IMR-90 (cell line): ENCODE measurements at regions not wholly inside any gene's neighbourhood (a gene's known extent, or its start where the extent isn't known, plus 50 kb on each side); places are given as distances from the start of the nearest gene placed in this dataset.

ENCODE experiments used
- CHD1 ChIP-seq: IDR thresholded peaks from 2 replicates; pipeline ENCODE4 v1.6.1; 2012; ENCODE audit warnings: low read depth, low read length, improper control_type of control experiment
- MAZ ChIP-seq: IDR thresholded peaks from 2 replicates; pipeline ENCODE4 v1.6.1; 2012; ENCODE audit warnings: low read depth, mild to moderate bottlenecking, low read length, improper control_type of control experiment, moderate library complexity, borderline replicate concordance
- POLR2A ChIP-seq: IDR thresholded peaks from 2 replicates; pipeline ENCODE4 v1.6.1; 2012; ENCODE audit warnings: mild to moderate bottlenecking, low read depth, low read length
- RAD21 ChIP-seq: IDR thresholded peaks from 2 replicates; pipeline ENCODE4 v1.6.1; 2012; ENCODE audit warnings: low read length, improper control_type of control experiment
- RFX5 ChIP-seq: IDR thresholded peaks from 2 replicates; pipeline ENCODE4 v1.8.0; 2012; ENCODE audit warnings: low read depth, mild to moderate bottlenecking, low read length, moderate library complexity
- SMC3 ChIP-seq: fragments of 150-350 bp; IDR thresholded peaks from 2 replicates; pipeline ENCODE4 v1.6.1; 2016; ENCODE audit warnings: low read depth, mild to moderate bottlenecking, antibody characterized with exemption, low read length, moderate library complexity
- USF2 ChIP-seq: fragments of 150-350 bp; IDR thresholded peaks from 2 replicates; pipeline ENCODE4 v1.6.1; 2017; ENCODE audit warnings: mild to moderate bottlenecking, antibody characterized with exemption, low read length, low read depth
- TF ChIP-seq, protein P1 (sequence below): conservative IDR thresholded peaks from 2 replicates; pipeline ENCODE4 v1.5.1; 2012; ENCODE audit warnings: mild to moderate bottlenecking, low read depth, low read length, improper control_type of control experiment

GRCh38 chr11:23272095-23272494 is 411.8 kb upstream of the CCDC179 start:
- TF ChIP-seq, protein P1, sequence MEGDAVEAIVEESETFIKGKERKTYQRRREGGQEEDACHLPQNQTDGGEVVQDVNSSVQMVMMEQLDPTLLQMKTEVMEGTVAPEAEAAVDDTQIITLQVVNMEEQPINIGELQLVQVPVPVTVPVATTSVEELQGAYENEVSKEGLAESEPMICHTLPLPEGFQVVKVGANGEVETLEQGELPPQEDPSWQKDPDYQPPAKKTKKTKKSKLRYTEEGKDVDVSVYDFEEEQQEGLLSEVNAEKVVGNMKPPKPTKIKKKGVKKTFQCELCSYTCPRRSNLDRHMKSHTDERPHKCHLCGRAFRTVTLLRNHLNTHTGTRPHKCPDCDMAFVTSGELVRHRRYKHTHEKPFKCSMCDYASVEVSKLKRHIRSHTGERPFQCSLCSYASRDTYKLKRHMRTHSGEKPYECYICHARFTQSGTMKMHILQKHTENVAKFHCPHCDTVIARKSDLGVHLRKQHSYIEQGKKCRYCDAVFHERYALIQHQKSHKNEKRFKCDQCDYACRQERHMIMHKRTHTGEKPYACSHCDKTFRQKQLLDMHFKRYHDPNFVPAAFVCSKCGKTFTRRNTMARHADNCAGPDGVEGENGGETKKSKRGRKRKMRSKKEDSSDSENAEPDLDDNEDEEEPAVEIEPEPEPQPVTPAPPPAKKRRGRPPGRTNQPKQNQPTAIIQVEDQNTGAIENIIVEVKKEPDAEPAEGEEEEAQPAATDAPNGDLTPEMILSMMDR = no peak
- TF ChIP-seq RAD21 (no peak), CHD1 (no peak), RFX5 (no peak), USF2 (no peak), MAZ (no peak), SMC3 (no peak), POLR2A (no peak)
